ENCODE measurements at regions not wholly inside any gene's neighbourhood (a gene's known extent, or its start where the extent isn't known, plus 50 kb on each side); places are given as distances from the start of the nearest gene placed in this dataset.

- DNase-seq (ENCODE audit: low spot score in 2 of 2), result peak in 1 of 2 donors; percentile 64
- WGBS, 2 donors, result 65 to 81% methylated on average over 6 of the region's 6 CpGs
- H3K4me3 ChIP-seq, result no peak overlapping the region
Observed at GRCh38 chr15:61558172-61559136, 329.4 kb upstream of the RORA start.

GRCh38 chr15:61556037-61556648 lies 327.0 kb upstream of the RORA start:
- H3K4me3 ChIP-seq, result no peak overlapping the region
- H3K36me3 ChIP-seq, result no peaks in the 10 kb centered on the region
- WGBS, 2 donors, result 69 to 77% methylated on average over 5 of the region's 5 CpGs
- H3K9me3 ChIP-seq, result no peaks in the 10 kb centered on the region
- H3K27ac ChIP-seq, result no peak overlapping the region
- no peak for DNase-seq (ENCODE audit: low spot score in 2 of 2)
- TF ChIP-seq CTCF (IDR thresholded peaks at IDR 0.05) (no peak), EP300 (IDR thresholded peaks at IDR 0.05) (no peak), POLR2A (IDR thresholded peaks at IDR 0.05) (no peak)
- H3K4me1 ChIP-seq, result no peaks in the 10 kb centered on the region
- no peaks in the 10 kb centered on the region for H3K27me3 ChIP-seq

More at GRCh38 chr15:61558172-61559136, 329.4 kb upstream of the RORA start:
- Histone ChIP-seq H3K27ac (peak overlapping the region; percentile 58 to 79 (median 68)), H3K9me3 (no peaks in the 10 kb centered on the region), H3K36me3 (no peaks in the 10 kb centered on the region), H3K27me3 (no peaks in the 10 kb centered on the region), H3K4me1 (no peaks in the 10 kb centered on the region)
- TF ChIP-seq EP300 (IDR thresholded peaks at IDR 0.05), result peak; percentile 41 to 89
- no peak for TF ChIP-seq POLR2A (IDR thresholded peaks at IDR 0.05)

- Histone ChIP-seq H3K27me3 (no peaks in the 10 kb centered on the region), H3K36me3 (no peaks in the 10 kb centered on the region), H3K4me1 (no peaks in the 10 kb centered on the region), H3K4me3 (no peak overlapping the region), H3K9me3 (no peaks in the 10 kb centered on the region), H3K27ac (no peak overlapping the region)
- WGBS, 2 donors, result 50 to 69% methylated on average over 1 of the region's 1 CpG
- TF ChIP-seq CTCF (IDR thresholded peaks at IDR 0.05) (no peak), EP300 (IDR thresholded peaks at IDR 0.05) (no peak), POLR2A (IDR thresholded peaks at IDR 0.05) (no peak)
- no peak for DNase-seq (ENCODE audit: low spot score in 2 of 2)
Observed at GRCh38 chr15:61549727-61550126, 320.6 kb upstream of the RORA start.

- TF ChIP-seq CTCF (IDR thresholded peaks at IDR 0.05) (no peak), POLR2A (IDR thresholded peaks at IDR 0.05) (no peak), EP300 (IDR thresholded peaks at IDR 0.05) (no peak)
- no peak for DNase-seq (ENCODE audit: low spot score in 2 of 2)
- Histone ChIP-seq H3K9me3 (no peaks in the 10 kb centered on the region), H3K4me3 (no peak overlapping the region), H3K36me3 (no peaks in the 10 kb centered on the region), H3K27ac (no peak overlapping the region), H3K27me3 (no peaks in the 10 kb centered on the region), H3K4me1 (no peaks in the 10 kb centered on the region)
- WGBS, 2 donors, result 59 to 74% methylated on average over 5 of the region's 5 CpGs
Observed at GRCh38 chr15:61545763-61546162, 316.7 kb upstream of the RORA start.

GRCh38 chr15:61541516-61541915 lies 312.4 kb upstream of the RORA start:
- WGBS, 2 donors, result 68 to 72% methylated on average over 1 of the region's 1 CpG
- DNase-seq (ENCODE audit: low spot score in 2 of 2), result no peak
- no peaks in the 10 kb centered on the region for H3K27me3 ChIP-seq
- H3K27ac ChIP-seq, result no peak overlapping the region
- H3K9me3 ChIP-seq, result no peaks in the 10 kb centered on the region
- no peak for TF ChIP-seq CTCF (IDR thresholded peaks at IDR 0.05)
- TF ChIP-seq EP300 (IDR thresholded peaks at IDR 0.05), result no peak
- no peak for TF ChIP-seq POLR2A (IDR thresholded peaks at IDR 0.05)
- no peak overlapping the region for H3K4me3 ChIP-seq
- no peaks in the 10 kb centered on the region for H3K4me1 ChIP-seq
- H3K36me3 ChIP-seq, result no peaks in the 10 kb centered on the region

Measured in tibial nerve (tissue), 4 donors.